22Rv1 (cell line): ENCODE measurements at regions not wholly inside any gene's neighbourhood (a gene's known extent, or its start where the extent isn't known, plus 50 kb on each side); places are given as distances from the start of the nearest gene placed in this dataset.

ENCODE experiments used
- CTCF ChIP-seq: fragments of 450-650 bp; IDR thresholded peaks from 2 replicates; pipeline ENCODE4 v1.5.1; 2017; ENCODE audit warnings: mild to moderate bottlenecking
- ZFX ChIP-seq: fragments of 450-650 bp; IDR thresholded peaks from 2 replicates; pipeline ENCODE4 v1.6.1; 2017; ENCODE audit warnings: antibody characterized with exemption, borderline replicate concordance

GRCh38 chr2:226307487-226308322 lies 491.9 kb downstream of the IRS1 start:
- no peak for TF ChIP-seq CTCF
- no peak for TF ChIP-seq ZFX
